Fibroblast of the aortic adventitia (primary cell): ENCODE measurements at regions not wholly inside any gene's neighbourhood (a gene's known extent, or its start where the extent isn't known, plus 50 kb on each side); places are given as distances from the start of the nearest gene placed in this dataset.

Experiments
- DNase-seq: peaks from one replicate; pipeline ENCODE4 v3.0.0-alpha.2; 2010; ENCODE audit warnings: low read depth
- H3K4me3 ChIP-seq: 2 replicates; pipeline ENCODE4 v1.5.1; 2011; ENCODE audit warnings: low read depth, mild to moderate bottlenecking, control low read depth, low read length, moderate library complexity
- TF ChIP-seq, protein P1 (sequence below): IDR thresholded peaks from 2 replicates; pipeline ENCODE4 v1.5.1; 2011; ENCODE audit warnings: mild to moderate bottlenecking, low read length, control low read depth, inconsistent platforms; ENCODE audit not compliant: insufficient read depth

DNA sequence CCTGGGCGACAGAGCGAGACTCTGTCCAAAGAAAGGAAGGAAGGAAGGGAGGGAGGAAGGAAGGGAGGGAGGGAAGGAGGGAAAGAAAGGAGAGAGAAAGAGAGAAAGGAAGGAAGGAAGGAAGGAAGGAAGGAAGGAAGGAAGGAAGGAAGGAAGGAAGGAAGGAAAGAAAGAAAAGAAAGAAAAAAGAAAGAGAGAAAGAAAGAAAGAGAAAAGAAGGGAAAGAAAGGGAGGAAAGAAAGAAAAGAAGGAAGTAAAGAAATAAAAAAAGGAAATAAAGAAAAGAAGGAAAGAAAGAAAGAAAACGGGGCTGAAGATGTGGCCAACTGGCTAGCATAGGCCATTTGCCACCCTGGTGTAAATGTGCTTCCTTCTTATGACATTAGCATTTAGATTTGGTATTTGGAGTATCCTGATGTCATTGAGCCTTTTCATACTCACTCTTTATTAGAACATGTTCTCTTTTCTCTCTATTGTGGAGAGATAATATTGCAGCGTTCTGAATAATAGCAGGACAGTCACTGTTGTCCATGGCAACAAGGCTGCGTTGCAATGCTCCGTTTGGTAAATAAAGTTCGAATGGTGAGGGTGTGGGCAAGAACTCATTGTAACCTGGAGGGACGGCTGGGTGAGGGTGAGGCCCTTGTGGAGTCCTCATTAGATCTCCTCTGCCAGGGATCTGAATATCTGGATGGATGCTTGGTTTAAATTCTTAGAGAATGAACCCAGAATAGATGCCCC is 173.9 kb upstream of the UBL3 start:
- no peak for DNase-seq
- TF ChIP-seq, protein P1, sequence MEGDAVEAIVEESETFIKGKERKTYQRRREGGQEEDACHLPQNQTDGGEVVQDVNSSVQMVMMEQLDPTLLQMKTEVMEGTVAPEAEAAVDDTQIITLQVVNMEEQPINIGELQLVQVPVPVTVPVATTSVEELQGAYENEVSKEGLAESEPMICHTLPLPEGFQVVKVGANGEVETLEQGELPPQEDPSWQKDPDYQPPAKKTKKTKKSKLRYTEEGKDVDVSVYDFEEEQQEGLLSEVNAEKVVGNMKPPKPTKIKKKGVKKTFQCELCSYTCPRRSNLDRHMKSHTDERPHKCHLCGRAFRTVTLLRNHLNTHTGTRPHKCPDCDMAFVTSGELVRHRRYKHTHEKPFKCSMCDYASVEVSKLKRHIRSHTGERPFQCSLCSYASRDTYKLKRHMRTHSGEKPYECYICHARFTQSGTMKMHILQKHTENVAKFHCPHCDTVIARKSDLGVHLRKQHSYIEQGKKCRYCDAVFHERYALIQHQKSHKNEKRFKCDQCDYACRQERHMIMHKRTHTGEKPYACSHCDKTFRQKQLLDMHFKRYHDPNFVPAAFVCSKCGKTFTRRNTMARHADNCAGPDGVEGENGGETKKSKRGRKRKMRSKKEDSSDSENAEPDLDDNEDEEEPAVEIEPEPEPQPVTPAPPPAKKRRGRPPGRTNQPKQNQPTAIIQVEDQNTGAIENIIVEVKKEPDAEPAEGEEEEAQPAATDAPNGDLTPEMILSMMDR: no peak
- H3K4me3 ChIP-seq: no peak overlapping the region

DNA sequence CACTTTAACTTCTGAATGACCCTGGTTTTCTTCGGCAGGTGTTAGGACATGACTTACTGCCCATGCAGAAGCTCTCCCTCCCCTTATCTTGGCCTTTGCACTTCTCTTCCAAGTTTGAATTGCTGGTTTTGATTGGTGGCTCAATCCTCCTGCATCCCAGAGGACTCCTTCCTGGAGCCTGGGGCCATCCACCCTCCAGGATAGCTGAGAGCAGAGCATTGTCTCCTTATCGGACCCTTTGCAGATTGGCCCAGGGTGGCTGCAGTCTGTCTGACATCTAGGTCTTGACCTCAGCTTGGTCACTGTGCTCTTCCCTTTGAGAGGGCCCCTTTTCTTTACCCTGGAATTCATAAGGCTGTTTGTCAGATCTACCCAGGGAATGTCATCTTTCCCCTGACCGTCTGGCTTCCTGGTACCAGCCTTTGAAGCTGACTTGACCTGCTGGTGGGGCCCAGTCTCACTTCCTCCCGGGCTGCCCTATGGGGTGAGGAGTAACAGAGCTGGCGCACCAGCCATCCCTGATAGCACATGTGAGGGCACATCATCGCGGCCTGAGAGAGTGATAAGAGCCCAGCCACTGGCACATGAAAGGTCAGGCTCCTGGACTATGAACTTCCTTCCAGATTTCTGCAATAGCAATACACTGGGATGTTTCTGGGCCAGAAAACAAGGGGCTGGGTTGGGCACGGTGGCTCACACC is 172.9 kb upstream of the UBL3 start:
- no peak for DNase-seq
- TF ChIP-seq, protein P1: no peak
- no peak overlapping the region for H3K4me3 ChIP-seq

DNA sequence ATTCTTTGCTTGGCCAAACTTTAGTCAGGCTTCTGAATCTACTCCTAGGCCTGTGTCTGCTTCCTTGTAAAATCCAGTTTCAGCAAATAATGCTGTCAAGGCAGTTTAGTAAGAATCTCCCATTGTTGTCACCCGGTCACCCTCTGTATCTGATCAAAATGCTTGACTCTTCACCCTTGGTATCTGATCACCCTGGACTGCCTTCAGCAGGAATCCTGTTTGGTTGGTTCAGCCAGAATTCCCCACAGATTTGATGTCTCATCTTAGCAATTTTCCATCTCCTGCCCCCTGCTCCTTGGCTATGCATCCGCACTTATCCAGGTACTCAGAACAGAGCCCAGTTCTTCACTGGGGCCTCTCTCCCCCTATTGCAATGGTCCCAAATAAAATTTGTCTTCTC is 172.4 kb upstream of the UBL3 start:
- TF ChIP-seq, protein P1: no peak
- H3K4me3 ChIP-seq: no peak overlapping the region
- DNase-seq: no peak

DNA sequence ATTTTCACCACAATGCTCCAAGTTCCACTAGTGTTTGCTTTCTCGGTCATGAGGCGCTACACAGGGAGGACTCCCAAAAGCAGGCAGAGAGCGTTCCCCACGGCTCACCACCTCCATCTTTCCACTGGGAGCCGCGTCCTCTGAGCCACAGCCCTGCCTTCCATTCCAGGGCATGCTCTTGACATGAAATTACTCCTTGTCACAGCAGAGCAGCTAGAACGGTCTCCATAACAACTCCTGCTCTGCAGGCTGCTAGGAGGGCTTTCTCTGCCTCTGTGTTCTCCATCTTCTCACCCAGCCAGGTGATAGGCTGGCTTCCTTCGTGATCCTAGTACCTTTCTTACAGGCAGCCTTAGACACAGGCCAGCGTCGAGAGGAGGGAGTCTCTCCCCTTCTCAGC is 171.8 kb upstream of the UBL3 start:
- no peak for DNase-seq
- TF ChIP-seq, protein P1: no peak
- no peak overlapping the region for H3K4me3 ChIP-seq

DNA sequence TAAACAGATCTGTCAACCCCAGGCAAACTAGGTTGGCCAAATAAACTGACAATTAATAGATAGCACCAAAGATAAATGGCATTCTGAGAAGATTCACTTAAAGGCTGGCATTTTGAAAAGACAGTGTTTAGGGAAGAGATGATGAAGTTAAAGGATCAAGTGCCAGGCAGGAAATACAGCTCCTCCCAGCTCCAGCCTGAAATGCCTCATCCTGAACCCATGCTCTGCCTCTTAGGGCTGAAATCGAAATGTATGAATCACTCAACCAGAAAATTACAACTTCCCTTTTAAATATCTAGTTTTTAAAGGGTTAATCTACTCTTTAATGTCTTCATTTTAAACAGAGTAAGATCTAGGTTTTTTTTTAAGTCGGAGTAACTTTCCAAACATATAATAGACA is 171.2 kb upstream of the UBL3 start:
- H3K4me3 ChIP-seq: no peak overlapping the region
- peak; percentile 12 for DNase-seq
- TF ChIP-seq, protein P1: no peak

DNA sequence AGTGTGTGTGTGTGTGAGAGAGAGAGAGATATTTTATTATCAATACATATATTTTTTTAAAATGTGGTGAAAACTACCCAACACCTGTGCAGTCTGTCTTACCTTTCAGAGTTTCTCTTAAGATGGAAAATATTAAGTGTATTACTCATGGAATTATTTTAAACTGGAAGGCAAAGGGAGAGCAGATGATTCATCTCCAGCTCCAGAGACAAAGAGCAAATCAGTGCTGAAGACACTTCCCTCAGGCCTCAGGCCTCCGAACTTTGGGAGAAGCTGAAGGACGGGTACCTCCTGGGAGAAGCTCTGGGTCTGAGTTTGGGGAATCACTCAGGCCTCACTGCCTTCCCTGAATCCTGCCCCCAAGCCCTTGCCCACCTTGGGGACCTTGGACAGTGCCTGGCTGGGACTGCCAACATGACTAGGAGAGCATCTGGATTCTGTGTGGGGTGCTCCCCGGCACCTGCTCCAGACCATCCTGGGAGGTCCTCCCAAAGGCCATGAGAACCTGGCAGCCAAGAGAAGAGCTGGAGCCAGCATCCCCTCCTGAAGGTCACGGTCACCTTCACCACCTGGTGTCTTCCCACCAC is 170.4 kb upstream of the UBL3 start:
- H3K4me3 ChIP-seq: no peak overlapping the region
- TF ChIP-seq, protein P1: no peak
- peak; percentile 23 for DNase-seq
